ENCODE measurements at regions not wholly inside any gene's neighbourhood (a gene's known extent, or its start where the extent isn't known, plus 50 kb on each side); places are given as distances from the start of the nearest gene placed in this dataset.

- TF ChIP-seq CTCF (IDR thresholded peaks at IDR 0.05) (no peak), POLR2A (IDR thresholded peaks at IDR 0.05) (no peak)
Observed at GRCh38 chr13:106383791-106384190, 151.7 kb downstream of the EFNB2 start.

Measured in breast epithelium (tissue), 3 donors.